Neuronal stem cell (in vitro differentiated cells): ENCODE measurements at regions not wholly inside any gene's neighbourhood (a gene's known extent, or its start where the extent isn't known, plus 50 kb on each side); places are given as distances from the start of the nearest gene placed in this dataset.

Experiments
- DNase-seq: peaks from one replicate; pipeline ENCODE4 v3.0.0-alpha.2; 2013; ENCODE audit warnings: low spot score
- H2AFZ ChIP-seq: one replicate; pipeline ENCODE4 v1.6.1; 2013; ENCODE audit warnings: mild to moderate bottlenecking, low read length, inconsistent platforms
- H2AK5ac ChIP-seq: 2 replicates; pipeline ENCODE4 v1.6.1; 2013; ENCODE audit warnings: low read depth, mild to moderate bottlenecking, inconsistent platforms, low read length, moderate library complexity, mixed read lengths
- H2BK120ac ChIP-seq: 2 replicates; pipeline ENCODE4 v1.6.1; 2013; ENCODE audit warnings: low read depth, mild to moderate bottlenecking, inconsistent platforms, low read length, moderate library complexity, mixed read lengths
- H2BK12ac ChIP-seq: one replicate; pipeline ENCODE4 v1.6.1; 2013; ENCODE audit warnings: low read length, inconsistent platforms
- H2BK15ac ChIP-seq: 2 replicates; pipeline ENCODE4 v1.6.1; 2013; ENCODE audit warnings: mild to moderate bottlenecking, low read length, inconsistent platforms, mixed read lengths
- H2BK5ac ChIP-seq: one replicate; pipeline ENCODE4 v1.6.1; 2013; ENCODE audit warnings: inconsistent platforms, mild to moderate bottlenecking, low read length, moderate library complexity
- H3K14ac ChIP-seq: one replicate; pipeline ENCODE4 v1.6.1; 2013; ENCODE audit warnings: low read length, inconsistent platforms
- H3K18ac ChIP-seq: 2 replicates; pipeline ENCODE4 v1.6.1; 2013; ENCODE audit warnings: low read length, inconsistent platforms
- H3K23ac ChIP-seq: 2 replicates; pipeline ENCODE4 v1.6.1; 2013; ENCODE audit warnings: low read depth, mild to moderate bottlenecking, mixed read lengths, low read length, inconsistent platforms; ENCODE audit not compliant: poor library complexity
- H3K27ac ChIP-seq: replicated peaks from 3 replicates; pipeline ENCODE4 v1.5.1; 2013; ENCODE audit warnings: low read length, inconsistent platforms
- H3K27me3 ChIP-seq, 3 experiments: 2 replicates each; pipeline ENCODE4 v1.6.1; 2013; ENCODE audit warnings: low read length in 3 of 3, mild to moderate bottlenecking in 2 of 3, inconsistent platforms in 1 of 3, low read depth in 1 of 3, mixed read lengths in 1 of 3, moderate library complexity in 1 of 3; ENCODE audit not compliant: control insufficient read depth in 3 of 3, insufficient read depth in 3 of 3
- H3K36me3 ChIP-seq, 2 donors: replicated peaks in 1 of 2; 2 replicates each; pipeline ENCODE4 v1.6.1; 2013; ENCODE audit warnings: low read length in 2 of 2; ENCODE audit not compliant: control insufficient read depth in 2 of 2, insufficient read depth in 2 of 2
- H3K4ac ChIP-seq: 2 replicates; pipeline ENCODE4 v1.6.1; 2013; ENCODE audit warnings: inconsistent platforms, mild to moderate bottlenecking, low read length, moderate library complexity
- H3K4me1 ChIP-seq, 2 donors: 1 replicate in 1 of 2; 2 replicates in 1 of 2; pipeline ENCODE4 v1.6.1; 2013; ENCODE audit warnings: low read length in 2 of 2, low read depth in 1 of 2; ENCODE audit not compliant: control insufficient read depth in 2 of 2, insufficient read depth in 1 of 2
- H3K4me2 ChIP-seq: one replicate; pipeline ENCODE4 v1.6.1; 2013; ENCODE audit warnings: mild to moderate bottlenecking, low read length, inconsistent platforms; ENCODE audit not compliant: insufficient read depth, poor library complexity, severe bottlenecking
- H3K4me3 ChIP-seq, 2 donors: 2 replicates each; pipeline ENCODE4 v1.5.1; 2013; ENCODE audit warnings: low read length in 2 of 2, mild to moderate bottlenecking in 2 of 2, inconsistent platforms in 1 of 2, moderate library complexity in 1 of 2
- H3K79me1 ChIP-seq: one replicate; pipeline ENCODE4 v1.6.1; 2013; ENCODE audit warnings: low read depth, mild to moderate bottlenecking, inconsistent platforms, low read length, moderate library complexity
- H3K9ac ChIP-seq: one replicate; pipeline ENCODE4 v1.6.1; 2013; ENCODE audit warnings: mild to moderate bottlenecking, low read depth, low read length, inconsistent platforms; ENCODE audit not compliant: poor library complexity
- H3K9me3 ChIP-seq, 2 donors: replicated peaks in 1 of 2; 2 replicates each; pipeline versions ENCODE3 to v1.6.1; 2013; ENCODE audit warnings: low read length in 2 of 2, mild to moderate bottlenecking in 2 of 2, inconsistent platforms in 1 of 2, low read depth in 1 of 2, mixed read lengths in 1 of 2, moderate library complexity in 1 of 2; ENCODE audit not compliant: control insufficient read depth in 2 of 2, insufficient read depth in 1 of 2
- H4K8ac ChIP-seq: one replicate; pipeline ENCODE4 v1.6.1; 2013; ENCODE audit warnings: low read depth, mild to moderate bottlenecking, inconsistent platforms, low read length, moderate library complexity
- H4K91ac ChIP-seq: one replicate; pipeline ENCODE4 v1.6.1; 2013; ENCODE audit warnings: low read length, low read depth, mild to moderate bottlenecking, inconsistent platforms; ENCODE audit not compliant: poor library complexity
- WGBS, 2 donors: extraction: QIAGEN DNeasy Blood & Tissue Kit; methylation state at CpG; one replicate each; pipeline ENCODE4 v1.1.7; 2013; ENCODE audit warnings: missing lambda C conversion rate in 2 of 2, mixed read lengths in 1 of 2; ENCODE audit not compliant: insufficient read length in 2 of 2, insufficient replicate concordance in 1 of 2; ENCODE audit errors: extremely low coverage in 2 of 2; 5-methylcytosine and 5-hydroxymethylcytosine counted together

DNA sequence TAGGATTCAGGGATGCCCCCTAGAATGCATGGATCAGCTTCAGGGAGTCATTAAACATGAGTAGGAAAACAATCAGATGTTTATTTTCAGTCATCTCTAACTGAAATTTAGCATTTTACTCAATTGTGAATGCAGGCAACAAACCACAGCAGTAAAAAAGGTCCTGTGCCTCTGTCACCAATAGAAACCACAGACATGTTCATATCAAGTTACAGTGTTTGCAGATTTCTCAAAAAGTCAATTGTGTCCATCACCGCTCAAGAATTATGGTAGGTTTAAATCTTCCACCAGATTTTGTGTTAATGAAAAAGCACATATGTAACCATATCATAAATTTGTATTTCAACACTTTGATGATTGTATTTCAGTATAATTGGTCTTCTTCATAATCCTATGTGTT lies 68.4 kb upstream of the SLC1A1 start:
- Histone ChIP-seq H2BK120ac (no peak overlapping the region), H2BK15ac (no peak overlapping the region), H3K9me3 (no peaks in the 10 kb centered on the region), H2BK5ac (no peak overlapping the region), H3K18ac (no peak overlapping the region), H3K4me2 (no peak overlapping the region), H2AK5ac (no peak overlapping the region), H3K4me3 (no peak overlapping the region), H3K4ac (no peak overlapping the region), H3K79me1 (no peaks in the 10 kb centered on the region), H3K36me3 (no peaks in the 10 kb centered on the region), H3K9ac (no peak overlapping the region), H3K27ac (no peak overlapping the region), H3K23ac (no peak overlapping the region), H2BK12ac (no peak overlapping the region), H2AFZ (no peak overlapping the region), H3K27me3 (no peaks in the 10 kb centered on the region), H3K14ac (no peak overlapping the region), H4K91ac (no peak overlapping the region), H3K4me1 (peaks cover 0 to 7% of the 10 kb centered on the region in 2 donors), H4K8ac (no peak overlapping the region)
- no CpG with 5 or more reads among the region's 1 CpG for WGBS, 2 donors
- DNase-seq, result no peak

DNA sequence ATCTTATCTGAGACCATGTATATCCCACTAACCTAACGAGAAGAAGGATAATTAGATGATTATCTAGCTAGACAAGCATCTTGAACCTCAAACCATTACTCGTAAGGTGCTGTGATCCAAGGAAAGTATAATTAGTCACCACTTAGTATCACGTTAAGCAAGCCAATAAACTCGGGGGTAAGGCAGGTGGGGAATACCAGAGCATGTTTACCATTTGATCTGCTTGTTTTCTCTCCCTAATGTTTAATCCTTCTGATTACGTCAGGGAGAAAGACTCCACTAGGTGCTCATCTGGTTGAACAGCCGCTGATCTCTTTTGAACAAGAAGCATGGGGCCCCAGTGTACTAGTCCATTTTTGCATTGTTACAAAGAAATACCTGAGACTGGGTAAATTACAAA lies 69.9 kb upstream of the SLC1A1 start:
- H3K36me3 ChIP-seq, result no peaks in the 10 kb centered on the region
- no peak overlapping the region for H3K4me3 ChIP-seq
- H2BK5ac ChIP-seq, result no peak overlapping the region
- no peak overlapping the region for H4K8ac ChIP-seq
- H4K91ac ChIP-seq, result no peak overlapping the region
- H3K4ac ChIP-seq, result no peak overlapping the region
- DNase-seq, result no peak
- no CpG with 5 or more reads among the region's 6 CpGs for WGBS, 2 donors
- H3K4me1 ChIP-seq, result peaks cover 0 to 7% of the 10 kb centered on the region in 2 donors
- H3K79me1 ChIP-seq, result no peaks in the 10 kb centered on the region
- no peak overlapping the region for H2BK120ac ChIP-seq
- no peak overlapping the region for H3K18ac ChIP-seq
- no peak overlapping the region for H3K14ac ChIP-seq
- no peaks in the 10 kb centered on the region for H3K27me3 ChIP-seq
- no peak overlapping the region for H3K27ac ChIP-seq
- no peak overlapping the region for H3K23ac ChIP-seq
- H3K9me3 ChIP-seq, result no peaks in the 10 kb centered on the region
- no peak overlapping the region for H2AFZ ChIP-seq
- no peak overlapping the region for H2BK15ac ChIP-seq
- H3K9ac ChIP-seq, result no peak overlapping the region
- H2AK5ac ChIP-seq, result no peak overlapping the region
- H3K4me2 ChIP-seq, result no peak overlapping the region
- no peak overlapping the region for H2BK12ac ChIP-seq

DNA sequence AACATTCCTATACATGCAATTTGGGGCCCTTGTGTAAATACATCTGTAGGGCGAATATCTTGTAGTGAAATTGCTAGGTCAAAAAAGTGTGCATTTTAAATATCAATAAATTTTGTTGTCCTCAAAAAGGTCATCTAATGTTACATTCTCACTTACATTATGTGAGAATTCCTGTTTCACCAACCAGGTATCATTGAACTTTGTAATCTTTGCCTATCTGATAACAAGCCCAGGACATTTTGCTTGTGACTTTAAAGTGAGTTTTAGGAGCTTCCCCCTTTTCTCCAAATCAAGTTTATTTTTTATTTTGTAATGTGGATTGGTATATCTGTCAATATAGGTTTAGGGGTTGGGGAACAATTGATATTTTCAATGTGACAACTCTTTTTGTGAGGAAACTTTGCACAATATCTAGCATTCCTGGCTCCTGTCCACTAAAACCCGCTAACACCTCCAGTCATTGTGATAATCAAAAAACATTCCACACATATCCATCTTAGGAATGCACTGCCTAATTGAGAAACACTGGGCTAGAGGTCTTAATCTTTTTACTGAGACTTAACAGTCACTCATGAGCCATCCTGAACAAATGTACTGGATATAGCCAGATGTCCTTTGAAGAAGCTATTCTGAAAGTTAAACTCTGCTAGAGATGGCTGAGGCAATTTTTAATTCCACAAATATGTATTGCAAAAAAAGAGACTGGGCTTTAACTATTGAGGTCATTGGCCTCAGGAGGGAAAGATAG lies 72.5 kb upstream of the SLC1A1 start:
- Histone ChIP-seq H3K79me1 (no peaks in the 10 kb centered on the region), H2AK5ac (no peak overlapping the region), H3K4me1 (peaks cover 0 to 3% of the 10 kb centered on the region in 2 donors), H4K91ac (no peak overlapping the region), H3K27me3 (no peaks in the 10 kb centered on the region), H3K14ac (no peak overlapping the region), H3K4me2 (no peak overlapping the region), H3K18ac (no peak overlapping the region), H3K9ac (no peak overlapping the region), H3K9me3 (no peaks in the 10 kb centered on the region), H4K8ac (no peak overlapping the region), H3K27ac (no peak overlapping the region), H2BK5ac (no peak overlapping the region), H3K4me3 (no peak overlapping the region), H3K36me3 (no peaks in the 10 kb centered on the region), H2BK15ac (no peak overlapping the region), H3K23ac (no peak overlapping the region), H2BK12ac (no peak overlapping the region), H2BK120ac (no peak overlapping the region), H2AFZ (no peak overlapping the region), H3K4ac (no peak overlapping the region)
- peak; percentile 4 for DNase-seq
- no CpG with 5 or more reads among the region's 2 CpGs for whole genome bisulfite sequencing, 2 donors

DNA sequence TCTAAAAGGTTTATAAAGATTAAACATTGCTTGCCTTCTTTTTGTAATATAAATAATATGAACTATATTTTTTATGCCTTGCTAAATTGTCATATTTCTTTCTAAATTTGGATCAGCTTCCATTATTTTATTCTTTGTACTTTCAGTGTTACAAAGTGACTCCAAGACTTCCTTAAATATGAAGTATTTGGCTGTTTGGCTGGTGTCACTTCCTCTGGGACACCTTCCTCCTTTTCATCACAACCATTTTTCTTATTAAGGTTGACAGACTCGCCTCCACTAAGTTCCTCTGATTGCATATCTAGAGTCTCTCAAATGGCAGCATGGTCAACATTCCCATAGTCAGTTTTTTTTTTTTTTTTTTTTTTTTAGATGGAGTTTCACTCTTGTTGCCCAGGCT lies 73.8 kb upstream of the SLC1A1 start:
- H3K23ac ChIP-seq, result no peak overlapping the region
- no peak overlapping the region for H3K9ac ChIP-seq
- H3K14ac ChIP-seq, result no peak overlapping the region
- no peaks in the 10 kb centered on the region for H3K36me3 ChIP-seq
- H2BK15ac ChIP-seq, result no peak overlapping the region
- H3K4me2 ChIP-seq, result no peak overlapping the region
- H3K79me1 ChIP-seq, result no peaks in the 10 kb centered on the region
- H2AFZ ChIP-seq, result no peak overlapping the region
- H2BK12ac ChIP-seq, result no peak overlapping the region
- H2BK120ac ChIP-seq, result no peak overlapping the region
- H2AK5ac ChIP-seq, result no peak overlapping the region
- H3K9me3 ChIP-seq, result no peaks in the 10 kb centered on the region
- no peak overlapping the region for H4K8ac ChIP-seq
- no CpG with 5 or more reads among the region's 1 CpG for WGBS, 2 donors
- DNase-seq, result no peak
- H3K4me1 ChIP-seq, result peaks cover 0 to 3% of the 10 kb centered on the region in 2 donors
- H3K27me3 ChIP-seq, result no peaks in the 10 kb centered on the region
- H4K91ac ChIP-seq, result no peak overlapping the region
- no peak overlapping the region for H3K4ac ChIP-seq
- H3K18ac ChIP-seq, result no peak overlapping the region
- H2BK5ac ChIP-seq, result no peak overlapping the region
- no peak overlapping the region for H3K27ac ChIP-seq
- H3K4me3 ChIP-seq, result no peak overlapping the region
